Ovary (tissue), 7 donors: ENCODE measurements at regions not wholly inside any gene's neighbourhood (a gene's known extent, or its start where the extent isn't known, plus 50 kb on each side); places are given as distances from the start of the nearest gene placed in this dataset.

Source experiments
- DNase-seq, 5 donors: peaks; one replicate each; pipeline ENCODE4 v3.0.0-alpha.2; 2019 to 2020
- H3K27ac ChIP-seq, 2 donors: fragments of 200-600 bp; one replicate each; pipeline versions ENCODE4 v1.5.1 to v1.8.0; 2019 to 2022
- H3K27me3 ChIP-seq: fragments of 200-600 bp; one replicate; pipeline ENCODE4 v1.8.0; 2022
- H3K36me3 ChIP-seq: fragments of 200-600 bp; sonication (generic); one replicate; pipeline ENCODE4 v1.5.1; 2019
- H3K4me1 ChIP-seq: one replicate; pipeline ENCODE4 v1.8.1; 2013; ENCODE audit warnings: mild to moderate bottlenecking, moderate library complexity; ENCODE audit not compliant: insufficient read depth
- H3K4me3 ChIP-seq: fragments of 200-600 bp; sonication (generic); one replicate; pipeline ENCODE4 v1.5.1; 2017
- H3K9me3 ChIP-seq, 2 donors: fragments of 200-600 bp in 1 of 2; sonication (generic) in 1 of 2; one replicate each; pipeline versions ENCODE4 v1.5.1 to v1.8.1; 2013 to 2019; ENCODE audit warnings: mild to moderate bottlenecking in 1 of 2, moderate library complexity in 1 of 2
- EP300 ChIP-seq: sonication (generic); formaldehyde crosslinking; IDR thresholded peaks from one replicate; pipeline ENCODE4 v1.6.1; 2017; ENCODE audit warnings: antibody characterized with exemption
- POLR2A ChIP-seq: fragments of 450-650 bp; IDR thresholded peaks from one replicate; pipeline ENCODE4 v1.6.1; 2017; ENCODE audit warnings: antibody characterized with exemption, mild to moderate bottlenecking, moderate library complexity
- WGBS, 3 donors: extraction: QIAGEN DNeasy Blood & Tissue Kit in 1 of 3; methylation state at CpG; one replicate each; pipeline versions ENCODE4 v1.1.5 to v1.1.7; 2013 to 2017; 5-methylcytosine and 5-hydroxymethylcytosine counted together
- intact Hi-C, 4 donors: fragments of 100-400 bp; cut with DNase I; formaldehyde crosslinking; loops; one replicate each; pipeline versions ENCODE4 v1.11.0 to v1.15.1; 2022 to 2023
- TF ChIP-seq, protein P1 (sequence below), 3 donors: fragments of 450-650 bp in 2 of 3; fragments of 200-600 bp in 1 of 3; IDR thresholded peaks; one replicate each; pipeline versions ENCODE4 v1.5.1 to v1.8.0; 2016 to 2022; ENCODE audit warnings: antibody characterized with exemption in 3 of 3, mild to moderate bottlenecking in 1 of 3
- donor health status: DM: no; HTN: no; CAD: no; lungs with moderate emphysema.
- donor health status: DM: no; HTN: no; CAD: no.
- donor health status: Bipolar disorder and iron deficiency.
- donor health status: DM: no; HTN: no; CAD: no.
- donor health status: DM: yes; HTN: yes; CAD: no.

GRCh38 chr6:137975188-137975940 is 108.3 kb downstream of the TNFAIP3 start:
- TF ChIP-seq POLR2A, result no peak
- TF ChIP-seq, protein P1, sequence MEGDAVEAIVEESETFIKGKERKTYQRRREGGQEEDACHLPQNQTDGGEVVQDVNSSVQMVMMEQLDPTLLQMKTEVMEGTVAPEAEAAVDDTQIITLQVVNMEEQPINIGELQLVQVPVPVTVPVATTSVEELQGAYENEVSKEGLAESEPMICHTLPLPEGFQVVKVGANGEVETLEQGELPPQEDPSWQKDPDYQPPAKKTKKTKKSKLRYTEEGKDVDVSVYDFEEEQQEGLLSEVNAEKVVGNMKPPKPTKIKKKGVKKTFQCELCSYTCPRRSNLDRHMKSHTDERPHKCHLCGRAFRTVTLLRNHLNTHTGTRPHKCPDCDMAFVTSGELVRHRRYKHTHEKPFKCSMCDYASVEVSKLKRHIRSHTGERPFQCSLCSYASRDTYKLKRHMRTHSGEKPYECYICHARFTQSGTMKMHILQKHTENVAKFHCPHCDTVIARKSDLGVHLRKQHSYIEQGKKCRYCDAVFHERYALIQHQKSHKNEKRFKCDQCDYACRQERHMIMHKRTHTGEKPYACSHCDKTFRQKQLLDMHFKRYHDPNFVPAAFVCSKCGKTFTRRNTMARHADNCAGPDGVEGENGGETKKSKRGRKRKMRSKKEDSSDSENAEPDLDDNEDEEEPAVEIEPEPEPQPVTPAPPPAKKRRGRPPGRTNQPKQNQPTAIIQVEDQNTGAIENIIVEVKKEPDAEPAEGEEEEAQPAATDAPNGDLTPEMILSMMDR (IDR thresholded peaks at IDR 0.05), result no peak
- intact Hi-C loops, result no loop called here
- 28 to 37% (median 31%) methylated on average over 6 of the region's 6 CpGs for WGBS, 3 donors
- Histone ChIP-seq H3K27ac (no peak overlapping the region), H3K9me3 (no peaks in the 10 kb centered on the region), H3K4me1 (no peaks in the 10 kb centered on the region), H3K36me3 (no peaks in the 10 kb centered on the region), H3K27me3 (no peaks in the 10 kb centered on the region), H3K4me3 (no peak overlapping the region)
- DNase-seq, result no peak

GRCh38 chr6:137976430-137976829 is 109.4 kb downstream of the TNFAIP3 start:
- TF ChIP-seq POLR2A (no peak), EP300 (no peak)
- TF ChIP-seq, protein P1 (IDR thresholded peaks at IDR 0.05), result no peak
- H3K9me3 ChIP-seq, result no peaks in the 10 kb centered on the region
- no peak overlapping the region for H3K4me3 ChIP-seq
- DNase-seq, result no peak
- H3K27me3 ChIP-seq, result no peaks in the 10 kb centered on the region
- intact Hi-C loops, result no loop called here
- no peaks in the 10 kb centered on the region for H3K4me1 ChIP-seq
- H3K27ac ChIP-seq, result no peak overlapping the region
- H3K36me3 ChIP-seq, result no peaks in the 10 kb centered on the region

- intact Hi-C loops, result no loop called here
- Histone ChIP-seq H3K27me3 (no peaks in the 10 kb centered on the region), H3K27ac (no peak overlapping the region), H3K9me3 (no peaks in the 10 kb centered on the region), H3K4me1 (no peaks in the 10 kb centered on the region), H3K4me3 (no peak overlapping the region), H3K36me3 (no peaks in the 10 kb centered on the region)
- TF ChIP-seq, protein P1 (IDR thresholded peaks at IDR 0.05), result no peak
- TF ChIP-seq POLR2A (no peak), EP300 (no peak)
- 84 to 96% (median 85%) methylated on average over 6 of the region's 6 CpGs for WGBS, 3 donors
- DNase-seq, result no peak
Observed at GRCh38 chr6:137977206-137977605, 110.1 kb downstream of the TNFAIP3 start.

- H3K36me3 ChIP-seq, result no peaks in the 10 kb centered on the region
- no peak overlapping the region for H3K27ac ChIP-seq
- intact Hi-C loops, result no loop called here
- 27 to 56% (median 40%) methylated on average over 3 of the region's 3 CpGs for WGBS, 3 donors
- no peaks in the 10 kb centered on the region for H3K27me3 ChIP-seq
- H3K9me3 ChIP-seq, result no peaks in the 10 kb centered on the region
- H3K4me3 ChIP-seq, result no peak overlapping the region
- no peaks in the 10 kb centered on the region for H3K4me1 ChIP-seq
- TF ChIP-seq, protein P1 (IDR thresholded peaks at IDR 0.05), result no peak
- no peak for TF ChIP-seq EP300
- TF ChIP-seq POLR2A, result no peak
- no peak for DNase-seq
Observed at GRCh38 chr6:137977814-137978213, 110.8 kb downstream of the TNFAIP3 start.
